ENCODE measurements at regions not wholly inside any gene's neighbourhood (a gene's known extent, or its start where the extent isn't known, plus 50 kb on each side); places are given as distances from the start of the nearest gene placed in this dataset.

- in situ Hi-C loops (cut with MboI; ENCODE audit: low sequenced_read_pairs, unreplicated experiment): no loop called here
These were observed 195.5 kb upstream of the PRNP start for GRCh38 chr20:4490606-4491280.

DNA sequence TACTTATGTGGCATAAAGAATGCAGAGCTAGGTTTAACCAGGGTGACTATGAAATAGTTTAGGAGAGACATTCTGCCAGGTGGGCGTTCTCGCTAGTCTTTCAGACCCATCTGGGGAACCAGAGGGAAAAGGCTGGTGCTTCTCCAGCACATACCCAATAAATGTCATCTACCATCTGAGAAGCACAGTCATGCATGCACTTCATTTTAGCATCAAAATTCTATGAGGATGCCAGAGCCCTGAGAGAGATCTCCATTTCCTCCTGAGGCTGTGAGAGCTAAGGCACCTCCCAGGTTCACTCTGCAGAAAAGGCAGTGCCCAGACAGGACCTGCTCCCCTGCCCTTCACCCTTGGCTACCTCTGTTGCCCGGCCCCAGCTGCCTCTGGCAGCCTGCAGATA lies 196.2 kb upstream of the PRNP start:
- in situ Hi-C loops (cut with MboI; ENCODE audit: low sequenced_read_pairs, unreplicated experiment): no loop called here
- TF ChIP-seq CTCF (IDR thresholded peaks at IDR 0.05; ENCODE audit: borderline replicate concordance, control extremely low read depth, extremely low read depth, insufficient read depth, missing control alignments): no peak

More at GRCh38 chr20:4490606-4491280, 195.5 kb upstream of the PRNP start:
- no peak for TF ChIP-seq CTCF (IDR thresholded peaks at IDR 0.05; ENCODE audit: borderline replicate concordance, control extremely low read depth, extremely low read depth, insufficient read depth, missing control alignments)
- no peak for DNase-seq (ENCODE audit: low spot score)

DNA sequence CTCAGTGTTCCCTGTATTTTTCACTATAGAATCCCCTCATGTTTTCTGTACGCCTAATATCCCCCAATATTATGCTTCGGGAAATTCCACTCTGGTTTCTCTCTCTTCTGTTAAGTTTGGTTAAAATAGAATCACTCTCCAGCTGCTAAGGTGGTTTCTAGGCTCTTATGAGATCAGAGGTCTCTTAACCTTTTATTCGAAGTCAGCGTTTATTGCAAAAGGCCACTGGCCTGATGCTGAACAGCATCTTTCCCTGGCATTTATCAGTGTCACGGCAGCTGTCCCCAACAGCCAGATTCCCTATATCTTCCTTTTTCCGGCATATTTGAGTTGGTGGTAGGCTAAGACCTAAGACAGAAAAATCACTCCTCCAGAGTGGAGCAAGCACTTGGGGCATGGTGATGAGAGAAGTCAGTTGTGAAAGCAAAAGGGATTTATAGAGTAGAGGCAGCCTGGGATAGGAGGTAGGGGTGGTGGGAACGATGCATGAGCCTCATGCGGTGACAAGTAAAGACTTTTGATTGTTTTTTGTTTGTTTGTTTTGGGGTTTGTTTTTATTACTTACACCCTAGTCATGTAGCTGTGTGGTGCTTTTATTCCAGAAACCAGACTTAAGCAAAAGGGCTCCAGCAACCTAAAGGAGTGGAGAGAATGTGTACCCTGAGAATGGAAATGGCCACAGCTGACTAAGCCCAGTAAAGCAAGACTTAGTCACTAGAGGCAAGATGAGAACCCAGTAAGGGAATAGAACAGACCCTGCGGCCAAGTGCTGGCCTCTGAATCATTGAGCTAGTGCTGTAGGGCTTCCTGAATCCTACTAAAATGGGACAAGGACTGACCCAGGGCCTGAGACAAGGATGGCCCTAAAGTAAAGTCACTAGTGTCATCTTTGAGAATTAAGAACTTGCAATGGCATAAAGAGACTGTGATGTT lies 197.6 kb upstream of the PRNP start:
- no peak for TF ChIP-seq CTCF (IDR thresholded peaks at IDR 0.05; ENCODE audit: borderline replicate concordance, control extremely low read depth, extremely low read depth, insufficient read depth, missing control alignments)
- in situ Hi-C loops (cut with MboI; ENCODE audit: low sequenced_read_pairs, unreplicated experiment): no loop called here
- DNase-seq (ENCODE audit: low spot score): no peak

More for the DNA sequence above, 196.2 kb upstream of the PRNP start:
- no peak for DNase-seq (ENCODE audit: low spot score)

DNA sequence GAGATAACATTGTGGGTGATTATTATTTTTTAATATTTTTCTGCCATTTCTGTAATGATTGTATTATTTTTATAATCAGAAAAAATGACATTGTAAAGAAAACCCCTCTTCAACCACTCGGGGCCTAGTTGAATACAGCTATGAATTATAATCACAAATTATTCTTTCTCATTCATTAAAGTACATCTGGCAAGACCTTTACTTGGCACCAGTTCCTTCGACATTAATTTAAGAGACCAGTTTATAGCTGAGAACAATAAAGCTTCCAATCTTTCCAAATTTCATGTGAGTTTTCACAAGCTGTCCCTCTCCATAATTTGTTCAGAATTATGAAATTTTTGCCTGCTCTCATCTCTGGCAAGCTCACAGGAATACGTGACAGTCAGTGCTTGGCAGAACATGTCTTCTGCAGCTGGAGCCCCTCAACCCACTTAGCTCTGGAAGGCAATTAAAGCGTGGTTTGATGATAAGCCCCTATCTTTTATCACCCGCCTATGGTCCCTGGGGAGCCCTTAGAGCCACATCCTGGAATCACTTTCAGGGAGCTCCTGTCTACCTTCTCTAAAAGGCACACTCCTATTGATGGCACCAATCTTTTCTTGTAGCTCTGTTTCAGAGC lies 201.8 kb upstream of the PRNP start:
- no peak for TF ChIP-seq CTCF (IDR thresholded peaks at IDR 0.05; ENCODE audit: borderline replicate concordance, control extremely low read depth, extremely low read depth, insufficient read depth, missing control alignments)
- in situ Hi-C loops (cut with MboI; ENCODE audit: low sequenced_read_pairs, unreplicated experiment): no loop called here
- no peak for DNase-seq (ENCODE audit: low spot score)

DNA sequence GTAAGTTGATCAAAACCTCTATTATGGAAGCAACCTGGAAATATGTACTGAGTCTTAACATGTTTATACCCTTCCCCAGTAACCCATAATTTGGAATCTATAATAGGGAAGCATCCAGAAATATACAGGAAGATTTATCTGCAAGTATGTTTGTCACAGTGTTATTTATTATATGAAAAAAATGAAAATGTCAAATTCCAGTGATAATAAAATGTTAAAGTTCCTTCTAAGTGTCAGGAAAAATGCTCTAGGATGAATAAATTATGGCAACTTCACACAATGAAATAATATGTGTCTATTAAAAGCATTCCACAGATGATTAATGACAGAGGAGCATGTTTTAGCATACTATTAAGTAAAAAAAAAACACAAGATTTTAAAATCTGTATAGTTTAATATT lies 202.3 kb upstream of the PRNP start:
- no peak for DNase-seq (ENCODE audit: low spot score)
- in situ Hi-C loops (cut with MboI; ENCODE audit: low sequenced_read_pairs, unreplicated experiment): no loop called here
- TF ChIP-seq CTCF (IDR thresholded peaks at IDR 0.05; ENCODE audit: borderline replicate concordance, control extremely low read depth, extremely low read depth, insufficient read depth, missing control alignments): no peak

- TF ChIP-seq CTCF (IDR thresholded peaks at IDR 0.05; ENCODE audit: borderline replicate concordance, control extremely low read depth, extremely low read depth, insufficient read depth, missing control alignments): no peak
- in situ Hi-C loops (cut with MboI; ENCODE audit: low sequenced_read_pairs, unreplicated experiment): no loop called here
- DNase-seq (ENCODE audit: low spot score): no peak
These were observed 202.8 kb upstream of the PRNP start for GRCh38 chr20:4483486-4483885.

All from GM13976 (cell line).